ENCODE measurements at regions not wholly inside any gene's neighbourhood (a gene's known extent, or its start where the extent isn't known, plus 50 kb on each side); places are given as distances from the start of the nearest gene placed in this dataset.

DNA sequence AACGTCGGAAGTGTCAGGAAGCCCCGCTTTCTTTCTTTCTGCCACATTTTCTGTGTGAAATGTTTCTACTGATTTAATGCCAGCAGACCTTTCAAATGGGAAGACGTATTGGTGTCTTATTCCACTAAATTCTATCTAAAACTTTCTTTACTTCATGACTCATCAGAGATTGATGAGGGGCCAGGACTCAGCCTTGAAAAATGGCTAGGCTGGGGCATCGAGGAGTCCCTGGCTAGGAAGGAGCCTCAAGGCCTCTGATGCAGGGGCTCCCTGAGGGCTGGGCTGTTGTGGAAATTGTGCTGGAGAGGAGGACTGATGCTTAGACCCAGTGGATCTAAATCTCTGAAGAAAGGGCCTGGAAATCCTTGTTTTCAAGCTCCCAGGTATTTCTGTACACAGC lies 192.8 kb upstream of the PDE10A start:
- no peak for TF ChIP-seq EZH2 (IDR thresholded peaks at IDR 0.05; ENCODE audit: borderline replicate concordance)
- TF ChIP-seq, protein P1, sequence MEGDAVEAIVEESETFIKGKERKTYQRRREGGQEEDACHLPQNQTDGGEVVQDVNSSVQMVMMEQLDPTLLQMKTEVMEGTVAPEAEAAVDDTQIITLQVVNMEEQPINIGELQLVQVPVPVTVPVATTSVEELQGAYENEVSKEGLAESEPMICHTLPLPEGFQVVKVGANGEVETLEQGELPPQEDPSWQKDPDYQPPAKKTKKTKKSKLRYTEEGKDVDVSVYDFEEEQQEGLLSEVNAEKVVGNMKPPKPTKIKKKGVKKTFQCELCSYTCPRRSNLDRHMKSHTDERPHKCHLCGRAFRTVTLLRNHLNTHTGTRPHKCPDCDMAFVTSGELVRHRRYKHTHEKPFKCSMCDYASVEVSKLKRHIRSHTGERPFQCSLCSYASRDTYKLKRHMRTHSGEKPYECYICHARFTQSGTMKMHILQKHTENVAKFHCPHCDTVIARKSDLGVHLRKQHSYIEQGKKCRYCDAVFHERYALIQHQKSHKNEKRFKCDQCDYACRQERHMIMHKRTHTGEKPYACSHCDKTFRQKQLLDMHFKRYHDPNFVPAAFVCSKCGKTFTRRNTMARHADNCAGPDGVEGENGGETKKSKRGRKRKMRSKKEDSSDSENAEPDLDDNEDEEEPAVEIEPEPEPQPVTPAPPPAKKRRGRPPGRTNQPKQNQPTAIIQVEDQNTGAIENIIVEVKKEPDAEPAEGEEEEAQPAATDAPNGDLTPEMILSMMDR (IDR thresholded peaks at IDR 0.05; ENCODE audit: poor library complexity), result no peak

Data from hepatocyte (in vitro differentiated cells).